Sigmoid colon (tissue), 6 donors: ENCODE measurements at regions not wholly inside any gene's neighbourhood (a gene's known extent, or its start where the extent isn't known, plus 50 kb on each side); places are given as distances from the start of the nearest gene placed in this dataset.

ENCODE experiments used
- DNase-seq: peaks from one replicate; pipeline ENCODE4 v3.0.0-alpha.2; 2019
- H3K27ac ChIP-seq, 4 donors: fragments of 200-600 bp; sonication (generic); one replicate each; pipeline ENCODE4 v1.5.1; 2016 to 2019; ENCODE audit warnings: mild to moderate bottlenecking in 1 of 4
- H3K27me3 ChIP-seq, 3 donors: fragments of 200-600 bp; sonication (generic); one replicate each; pipeline ENCODE4 v1.5.1; 2019; ENCODE audit warnings: mild to moderate bottlenecking in 1 of 3
- H3K36me3 ChIP-seq, 4 donors: fragments of 200-600 bp; sonication (generic); one replicate each; pipeline ENCODE4 v1.5.1; 2016 to 2019
- H3K4me1 ChIP-seq, 4 donors: fragments of 200-600 bp; sonication (generic); one replicate each; pipeline ENCODE4 v1.5.1; 2017 to 2019
- H3K4me3 ChIP-seq, 4 donors: fragments of 200-600 bp; sonication (generic); one replicate each; pipeline ENCODE4 v1.5.1; 2017 to 2019; ENCODE audit warnings: mild to moderate bottlenecking in 2 of 4, moderate library complexity in 1 of 4
- H3K9me3 ChIP-seq, 4 donors: fragments of 200-600 bp in 3 of 4; sonication (generic) in 3 of 4; one replicate each; pipeline versions ENCODE4 v1.5.1 to v1.6.1; 2013 to 2019
- EP300 ChIP-seq, 4 donors: sonication (generic); formaldehyde crosslinking; IDR thresholded peaks; one replicate each; pipeline ENCODE4 v1.6.1; 2017; ENCODE audit warnings: antibody characterized with exemption in 4 of 4
- POLR2A ChIP-seq, 2 donors: fragments of 450-650 bp; IDR thresholded peaks; one replicate each; pipeline ENCODE4 v1.6.1; 2016; ENCODE audit warnings: antibody characterized with exemption in 2 of 2, mild to moderate bottlenecking in 2 of 2, moderate library complexity in 2 of 2
- POLR2AphosphoS5 ChIP-seq, 4 donors: sonication (generic); formaldehyde crosslinking; IDR thresholded peaks; one replicate each; pipeline ENCODE4 v1.6.1; 2017; ENCODE audit warnings: antibody characterized with exemption in 4 of 4
- WGBS, 2 donors: extraction: QIAGEN DNeasy Blood & Tissue Kit; methylation state at CpG; one replicate each; pipeline ENCODE4 v1.1.7; 2013; 5-methylcytosine and 5-hydroxymethylcytosine counted together
- intact Hi-C: fragments of 100-400 bp; cut with DNase I; formaldehyde crosslinking; loops from one replicate; pipeline ENCODE4 v1.15.1; 2023
- TF ChIP-seq, protein P1 (sequence below), 4 experiments: fragments of 450-650 bp in 3 of 4; fragments of 200-600 bp in 1 of 4; IDR thresholded peaks; one replicate each; pipeline ENCODE4 v1.5.1; 2016 to 2019; ENCODE audit warnings: antibody characterized with exemption in 4 of 4, mild to moderate bottlenecking in 3 of 4, moderate library complexity in 2 of 4
- donor health status: healthy with polysubstance abuse.
- donor health status: healthy.

DNA sequence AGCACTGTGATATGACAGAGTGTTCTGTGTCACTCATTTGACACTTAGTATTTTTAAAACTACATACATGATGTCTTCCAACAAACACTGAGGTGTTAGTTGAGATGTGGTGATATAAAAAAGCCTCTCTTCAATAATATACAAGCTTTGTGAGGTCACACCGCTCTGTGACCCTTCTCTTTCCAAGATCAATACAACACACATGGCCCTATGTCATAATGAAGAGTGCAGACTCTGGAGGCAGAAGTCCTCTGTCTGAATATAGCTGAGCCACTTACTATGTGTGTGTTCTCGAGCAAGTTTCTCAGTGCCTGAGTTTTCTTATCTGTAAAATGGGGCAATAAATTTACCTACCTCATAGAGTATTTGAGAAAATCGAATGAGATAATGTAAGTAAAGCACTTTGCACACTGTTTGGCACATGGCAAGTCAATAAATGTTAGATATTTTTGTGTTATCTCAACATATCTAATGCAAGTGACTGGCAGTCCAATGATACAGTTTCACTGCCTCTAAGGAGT, 499.0 kb upstream of the MARCKS start:
- TF ChIP-seq EP300 (IDR thresholded peaks at IDR 0.05) (no peak), POLR2A (IDR thresholded peaks at IDR 0.05) (no peak), POLR2AphosphoS5 (IDR thresholded peaks at IDR 0.05) (no peak)
- TF ChIP-seq, protein P1, sequence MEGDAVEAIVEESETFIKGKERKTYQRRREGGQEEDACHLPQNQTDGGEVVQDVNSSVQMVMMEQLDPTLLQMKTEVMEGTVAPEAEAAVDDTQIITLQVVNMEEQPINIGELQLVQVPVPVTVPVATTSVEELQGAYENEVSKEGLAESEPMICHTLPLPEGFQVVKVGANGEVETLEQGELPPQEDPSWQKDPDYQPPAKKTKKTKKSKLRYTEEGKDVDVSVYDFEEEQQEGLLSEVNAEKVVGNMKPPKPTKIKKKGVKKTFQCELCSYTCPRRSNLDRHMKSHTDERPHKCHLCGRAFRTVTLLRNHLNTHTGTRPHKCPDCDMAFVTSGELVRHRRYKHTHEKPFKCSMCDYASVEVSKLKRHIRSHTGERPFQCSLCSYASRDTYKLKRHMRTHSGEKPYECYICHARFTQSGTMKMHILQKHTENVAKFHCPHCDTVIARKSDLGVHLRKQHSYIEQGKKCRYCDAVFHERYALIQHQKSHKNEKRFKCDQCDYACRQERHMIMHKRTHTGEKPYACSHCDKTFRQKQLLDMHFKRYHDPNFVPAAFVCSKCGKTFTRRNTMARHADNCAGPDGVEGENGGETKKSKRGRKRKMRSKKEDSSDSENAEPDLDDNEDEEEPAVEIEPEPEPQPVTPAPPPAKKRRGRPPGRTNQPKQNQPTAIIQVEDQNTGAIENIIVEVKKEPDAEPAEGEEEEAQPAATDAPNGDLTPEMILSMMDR (IDR thresholded peaks at IDR 0.05): no peak

GRCh38 chr6:113359155-113360140, 497.7 kb upstream of the MARCKS start:
- 88% methylated on average over 5 of the region's 5 CpGs for WGBS, 2 donors
- Histone ChIP-seq H3K4me1 (peaks cover 0 to 7% (median 0%) of the 10 kb centered on the region in 4 donors), H3K27me3 (no peaks in the 10 kb centered on the region), H3K27ac (no peak overlapping the region), H3K4me3 (no peak overlapping the region), H3K9me3 (no peaks in the 10 kb centered on the region), H3K36me3 (no peaks in the 10 kb centered on the region)
- TF ChIP-seq POLR2A (IDR thresholded peaks at IDR 0.05) (no peak), POLR2AphosphoS5 (IDR thresholded peaks at IDR 0.05) (no peak)
- TF ChIP-seq, protein P1 (IDR thresholded peaks at IDR 0.05): no peak
- no peak for DNase-seq
- intact Hi-C loops: no loop called here

More for the DNA sequence above, 499.0 kb upstream of the MARCKS start:
- Histone ChIP-seq H3K4me1 (peaks cover 0 to 7% (median 0%) of the 10 kb centered on the region in 4 donors), H3K9me3 (no peaks in the 10 kb centered on the region), H3K4me3 (no peak overlapping the region), H3K36me3 (no peaks in the 10 kb centered on the region), H3K27ac (no peak overlapping the region), H3K27me3 (no peaks in the 10 kb centered on the region)
- 77 to 87% methylated on average over 3 of the region's 3 CpGs for whole genome bisulfite sequencing, 2 donors
- DNase-seq: no peak
- intact Hi-C loops: no loop called here

DNA sequence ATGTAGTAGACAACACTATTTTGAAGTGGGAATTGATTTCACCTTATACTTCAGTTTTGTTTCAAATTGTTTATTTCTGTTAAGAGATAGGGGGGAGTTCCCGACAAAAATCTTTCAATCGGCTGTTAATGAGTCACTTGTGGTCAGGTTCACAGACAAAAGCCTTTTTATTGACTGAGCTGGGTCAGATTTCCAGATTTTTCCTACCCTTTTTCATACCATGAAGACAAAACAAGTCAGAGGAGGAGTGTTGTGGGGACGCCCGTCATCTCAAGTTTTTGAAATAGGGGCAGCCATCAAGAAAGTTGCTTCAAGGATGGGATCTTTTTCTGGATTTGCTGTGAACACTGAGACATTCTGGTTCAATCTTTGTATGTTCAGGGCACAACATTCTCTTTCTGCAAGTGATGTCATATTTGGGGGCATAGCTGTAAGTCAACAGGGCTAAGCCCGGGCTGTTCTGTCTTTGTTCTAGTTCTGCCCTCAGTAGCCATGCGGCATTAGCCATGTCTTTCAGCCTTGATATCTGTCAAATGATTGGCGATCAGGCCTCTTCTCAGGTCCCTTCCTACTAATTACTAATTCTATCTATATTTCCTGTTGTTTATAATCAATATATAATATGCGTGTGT, 496.0 kb upstream of the MARCKS start:
- TF ChIP-seq EP300 (IDR thresholded peaks at IDR 0.05) (no peak), POLR2A (IDR thresholded peaks at IDR 0.05) (no peak), POLR2AphosphoS5 (IDR thresholded peaks at IDR 0.05) (no peak)
- TF ChIP-seq, protein P1 (IDR thresholded peaks at IDR 0.05): no peak
- 83 to 87% methylated on average over 8 of the region's 8 CpGs for WGBS, 2 donors

DNA sequence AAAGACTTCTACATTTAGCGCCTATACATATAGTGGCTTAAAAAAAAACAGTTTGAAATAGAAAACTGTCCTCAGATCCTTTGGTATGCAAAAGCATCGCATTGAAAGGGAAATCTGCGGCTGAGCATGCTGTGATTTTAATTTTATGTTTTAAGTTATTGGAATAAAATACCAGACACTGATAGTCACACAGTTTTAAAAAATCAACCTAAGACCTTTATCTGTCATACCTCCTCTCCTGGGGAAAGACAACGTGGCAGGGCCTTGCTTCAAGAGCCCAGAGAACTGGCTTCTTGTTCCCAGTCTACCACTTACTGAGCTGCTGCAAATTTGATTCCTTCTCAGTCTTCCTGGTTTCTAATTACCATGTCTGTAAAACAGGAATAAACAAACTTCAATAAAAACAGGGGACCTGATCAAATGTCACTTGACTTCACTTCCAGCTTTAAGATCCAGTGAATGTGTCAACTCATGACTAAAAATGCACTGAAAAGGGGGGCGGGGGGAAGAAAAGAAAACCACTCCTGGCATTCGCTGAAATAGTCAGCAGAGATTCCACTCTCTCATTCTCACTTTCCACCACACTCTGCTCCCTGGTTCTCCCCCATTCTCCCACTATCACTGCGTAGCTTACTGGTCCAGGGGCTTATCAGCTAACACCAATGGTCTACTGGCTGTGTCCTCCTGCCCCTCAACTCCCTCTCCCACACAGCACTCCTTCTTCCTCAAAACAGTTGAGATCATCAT, 494.7 kb upstream of the MARCKS start:
- intact Hi-C loops: no loop called here
- H3K27ac ChIP-seq: no peak overlapping the region

More for the DNA sequence above, 496.0 kb upstream of the MARCKS start:
- Histone ChIP-seq H3K9me3 (no peaks in the 10 kb centered on the region), H3K4me1 (peaks cover 0 to 7% (median 0%) of the 10 kb centered on the region in 4 donors), H3K36me3 (no peaks in the 10 kb centered on the region), H3K27me3 (no peaks in the 10 kb centered on the region), H3K27ac (no peak overlapping the region), H3K4me3 (no peak overlapping the region)
- DNase-seq: no peak
- intact Hi-C loops: no loop called here

More for the DNA sequence above, 494.7 kb upstream of the MARCKS start:
- no peak overlapping the region for H3K4me3 ChIP-seq
- TF ChIP-seq EP300 (IDR thresholded peaks at IDR 0.05) (no peak), POLR2AphosphoS5 (IDR thresholded peaks at IDR 0.05) (no peak), POLR2A (IDR thresholded peaks at IDR 0.05) (no peak)
- TF ChIP-seq, protein P1 (IDR thresholded peaks at IDR 0.05): no peak
- DNase-seq: no peak
- WGBS, 2 donors: 82 to 85% methylated on average over 7 of the region's 7 CpGs
- H3K36me3 ChIP-seq: no peaks in the 10 kb centered on the region
- no peaks in the 10 kb centered on the region for H3K27me3 ChIP-seq
- peaks cover 0 to 7% (median 0%) of the 10 kb centered on the region in 4 donors for H3K4me1 ChIP-seq
- no peaks in the 10 kb centered on the region for H3K9me3 ChIP-seq
